ENCODE measurements at regions not wholly inside any gene's neighbourhood (a gene's known extent, or its start where the extent isn't known, plus 50 kb on each side); places are given as distances from the start of the nearest gene placed in this dataset.
"Not testable (repeated sequence)": the region's sequence is repeated elsewhere in the genome, so short reads cannot be mapped to it uniquely, and the experiment has no call there.

DNA sequence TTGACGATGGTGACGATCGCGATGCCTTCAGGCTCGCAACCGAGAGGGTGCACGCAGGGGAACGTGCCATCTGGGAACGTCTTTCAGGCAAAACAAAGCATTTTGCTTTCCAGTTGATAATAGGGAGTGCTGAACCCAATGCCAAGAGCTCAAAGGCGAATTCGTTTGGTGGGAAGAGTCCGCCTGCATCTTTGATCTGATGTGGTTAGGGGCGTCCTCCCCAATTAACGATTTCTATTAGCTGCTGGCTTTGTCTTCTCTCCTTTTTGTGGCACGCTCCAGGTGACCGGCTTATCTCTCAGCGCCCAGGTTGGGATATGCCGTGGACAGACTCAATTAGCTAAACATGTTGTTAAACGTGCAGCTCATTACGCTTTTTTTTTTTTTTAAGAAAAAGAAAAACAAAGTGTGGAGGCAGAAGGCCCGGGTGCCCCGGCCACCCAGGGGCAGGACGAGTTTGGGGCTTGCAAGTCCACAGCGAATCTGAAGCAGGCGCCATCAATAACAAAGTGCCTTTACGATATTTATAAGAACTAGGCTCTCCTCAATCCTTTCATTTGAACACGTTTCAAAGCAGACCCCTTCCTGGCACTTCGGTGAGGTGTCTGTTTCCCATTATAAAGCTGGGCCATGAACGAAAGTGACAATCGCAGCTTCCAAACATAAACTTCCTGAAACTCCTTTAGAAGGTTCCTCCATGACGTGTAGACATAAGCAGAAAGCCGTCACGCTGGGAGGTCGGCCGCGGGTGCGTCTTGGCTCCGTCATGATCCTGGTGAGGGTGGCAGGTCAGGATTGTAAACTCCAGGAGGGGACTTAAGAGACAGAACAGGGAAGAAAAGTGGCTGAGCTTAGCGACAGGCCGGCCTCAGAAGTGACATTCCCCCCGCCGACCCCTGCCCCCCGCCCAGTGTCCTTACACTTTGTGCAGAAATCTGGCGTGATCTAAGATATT, 155.3 kb downstream of the LAT start:
- not testable (repeated sequence) for FAIRE-seq

DNA sequence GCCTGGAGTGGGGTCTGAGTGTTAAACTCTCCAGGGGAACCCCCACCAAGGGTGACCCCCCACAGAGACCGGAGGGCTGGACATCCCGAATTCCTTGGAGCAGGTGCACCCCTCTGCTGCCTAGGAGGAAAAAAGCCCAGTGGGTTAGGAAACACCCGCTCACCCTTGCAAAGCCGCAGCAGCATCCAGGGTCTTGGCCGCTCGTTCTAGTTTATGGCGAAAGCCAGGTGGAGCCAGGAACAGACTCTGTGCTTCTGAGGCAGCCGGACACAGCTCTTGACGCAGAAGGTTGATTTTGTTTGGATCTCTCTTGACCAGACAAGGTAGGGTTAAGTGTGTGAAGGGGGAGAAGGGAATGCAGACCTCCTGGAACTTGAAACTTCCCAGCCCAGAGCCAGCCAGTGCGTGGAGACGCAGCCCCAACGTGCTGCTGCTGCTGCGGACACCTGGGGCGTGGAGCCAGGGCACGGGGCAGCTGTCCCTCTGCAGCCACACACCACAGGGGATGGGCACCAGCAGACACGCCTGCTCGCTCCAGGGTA, 154.5 kb downstream of the LAT start:
- no peak for FAIRE-seq

DNA sequence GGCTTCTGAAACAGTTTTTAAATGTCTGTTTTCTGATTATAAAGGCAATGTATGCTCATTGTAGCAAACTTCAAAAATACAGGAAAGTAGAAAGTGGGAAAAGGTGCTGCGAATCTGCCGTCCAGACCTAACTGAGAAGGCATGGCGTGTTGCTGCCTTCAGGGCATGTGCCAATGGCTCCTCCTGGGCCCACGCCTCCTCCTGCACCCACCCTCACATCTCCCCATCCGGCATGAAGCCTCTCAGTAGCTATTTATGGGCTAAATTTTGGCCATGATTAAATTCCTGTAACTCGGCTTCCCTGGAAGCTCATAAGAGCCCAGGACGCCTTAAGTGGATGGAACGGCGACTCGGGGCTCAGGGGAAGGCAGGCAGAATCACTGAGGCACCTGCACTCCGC, 153.8 kb downstream of the LAT start:
- not testable (repeated sequence) for FAIRE-seq

DNA sequence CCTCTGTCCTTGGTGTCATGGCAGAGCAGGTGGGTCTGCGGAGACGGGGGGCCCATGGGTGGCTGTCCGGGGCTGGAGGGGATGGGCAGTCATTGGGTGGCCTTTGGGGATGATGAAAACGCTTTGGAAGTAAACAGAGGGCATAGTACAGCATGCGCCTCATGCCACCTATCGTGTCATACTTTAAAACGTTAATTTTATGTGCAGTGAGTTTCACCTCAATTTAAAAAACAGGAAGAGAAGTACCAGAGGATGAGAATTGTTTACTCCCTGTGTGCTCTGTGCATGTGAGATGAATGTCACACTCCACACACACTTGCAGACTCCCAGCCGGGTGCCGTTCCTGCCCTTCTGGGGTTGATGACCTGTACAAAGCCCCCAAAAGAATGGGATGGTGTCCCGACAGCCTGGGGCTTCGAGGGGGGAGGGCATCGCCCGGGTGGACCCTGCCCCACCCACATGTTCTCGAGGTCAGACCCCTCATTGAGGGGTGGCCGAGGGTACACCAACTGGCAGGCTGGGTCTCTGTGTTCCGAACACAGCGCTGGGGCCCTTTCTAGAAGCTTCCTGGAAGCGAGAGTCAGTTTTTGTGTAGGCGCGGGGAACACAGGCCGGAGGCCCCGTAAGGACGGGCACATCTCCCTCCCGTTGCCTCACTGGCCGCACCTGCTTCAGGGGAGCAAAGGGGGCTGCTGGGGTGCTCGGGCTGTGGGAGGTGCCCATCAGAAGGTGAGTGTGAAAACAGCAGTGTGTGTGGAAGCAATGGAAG, 153.2 kb downstream of the LAT start:
- not testable (repeated sequence) for FAIRE-seq

DNA sequence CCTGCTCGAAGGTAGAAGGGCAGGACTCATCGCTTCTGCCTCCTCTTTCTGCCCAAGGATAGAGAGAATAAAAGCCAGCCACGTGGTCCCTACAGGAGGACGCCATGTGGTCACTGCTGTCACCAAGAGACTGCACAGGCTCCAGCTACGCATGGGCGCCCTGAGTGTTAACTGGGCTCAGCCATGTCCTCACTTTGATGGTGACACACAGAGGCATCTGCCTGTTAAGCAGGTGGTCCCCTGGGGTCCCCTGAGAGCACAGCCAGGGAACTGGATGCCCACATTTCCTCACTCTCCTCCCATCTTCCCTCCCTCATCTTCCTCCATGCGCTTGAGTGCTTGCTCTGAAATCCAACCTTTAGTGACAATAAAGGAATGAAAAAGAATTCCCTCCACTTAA, 152.6 kb downstream of the LAT start:
- not testable (repeated sequence) for FAIRE-seq

DNA sequence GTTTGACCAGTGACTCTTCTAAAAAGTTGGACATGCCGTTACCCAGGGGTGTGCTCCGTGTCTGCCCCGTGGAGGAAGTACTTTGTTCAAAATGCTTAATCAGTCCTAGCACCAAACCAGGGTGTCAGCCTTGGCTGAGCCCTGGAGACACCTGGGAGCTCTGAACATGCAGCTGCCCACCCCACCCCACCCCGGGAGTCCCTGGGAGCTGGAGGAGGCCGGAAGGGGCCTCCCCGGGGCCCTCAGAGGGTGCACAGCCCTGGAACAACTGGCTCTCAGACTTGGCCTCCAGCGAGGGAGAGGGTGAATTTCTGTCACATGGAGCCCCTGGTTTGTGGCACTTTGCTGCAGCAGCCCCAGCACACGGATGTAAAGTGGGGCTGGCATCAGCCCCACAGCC, 152.1 kb downstream of the LAT start:
- not testable (repeated sequence) for FAIRE-seq

DNA sequence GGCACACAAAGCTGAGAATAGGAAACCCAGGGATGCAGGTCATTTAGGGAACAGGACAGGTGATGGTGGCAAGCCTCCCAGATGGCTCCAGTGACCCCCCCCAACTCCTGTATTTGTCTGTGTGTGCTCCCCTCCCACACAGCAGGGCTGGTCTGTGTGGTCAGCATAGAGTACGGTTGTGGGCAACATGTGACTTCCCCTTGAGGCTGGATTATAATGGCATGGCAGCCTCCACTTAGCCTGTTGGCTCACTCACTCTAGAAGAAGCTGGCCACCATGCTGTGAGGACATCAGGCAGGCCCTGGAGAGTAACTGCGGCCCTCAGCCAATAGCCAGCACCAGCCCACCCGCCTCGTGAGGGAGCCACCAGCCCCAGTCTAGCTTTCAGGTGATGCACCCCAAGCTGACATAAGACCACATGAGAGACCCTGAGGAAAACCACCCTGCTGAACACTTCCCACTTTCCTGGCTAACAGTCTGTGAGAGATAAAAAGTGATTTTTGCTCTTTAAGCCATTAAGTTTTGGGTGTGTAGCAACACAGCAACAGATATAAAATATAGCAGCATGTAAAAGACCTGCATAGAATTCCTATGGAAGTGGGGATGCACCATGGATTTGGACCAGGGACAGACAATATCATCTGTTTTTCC, 151.3 kb downstream of the LAT start:
- not testable (repeated sequence) for FAIRE-seq

DNA sequence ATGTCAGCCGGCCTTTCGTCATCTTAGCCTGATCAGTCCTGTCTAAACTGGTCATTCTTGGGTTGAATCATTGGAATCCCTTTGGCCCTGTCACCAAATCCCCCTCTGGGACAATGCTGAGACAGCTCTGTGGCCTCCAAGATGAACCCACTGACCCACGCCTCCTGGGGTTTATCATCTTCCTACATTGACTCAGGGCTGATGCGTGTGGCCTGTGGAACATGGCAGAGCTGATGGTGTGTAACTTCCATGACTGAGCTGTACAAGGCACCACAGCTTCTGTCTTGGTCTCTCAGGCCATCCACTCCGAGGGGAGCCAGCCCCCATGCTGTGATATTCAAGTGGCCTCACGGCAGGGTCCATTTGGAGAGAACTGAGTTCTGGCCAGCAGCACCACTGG, 150.2 kb downstream of the LAT start:
- not testable (repeated sequence) for FAIRE-seq

DNA sequence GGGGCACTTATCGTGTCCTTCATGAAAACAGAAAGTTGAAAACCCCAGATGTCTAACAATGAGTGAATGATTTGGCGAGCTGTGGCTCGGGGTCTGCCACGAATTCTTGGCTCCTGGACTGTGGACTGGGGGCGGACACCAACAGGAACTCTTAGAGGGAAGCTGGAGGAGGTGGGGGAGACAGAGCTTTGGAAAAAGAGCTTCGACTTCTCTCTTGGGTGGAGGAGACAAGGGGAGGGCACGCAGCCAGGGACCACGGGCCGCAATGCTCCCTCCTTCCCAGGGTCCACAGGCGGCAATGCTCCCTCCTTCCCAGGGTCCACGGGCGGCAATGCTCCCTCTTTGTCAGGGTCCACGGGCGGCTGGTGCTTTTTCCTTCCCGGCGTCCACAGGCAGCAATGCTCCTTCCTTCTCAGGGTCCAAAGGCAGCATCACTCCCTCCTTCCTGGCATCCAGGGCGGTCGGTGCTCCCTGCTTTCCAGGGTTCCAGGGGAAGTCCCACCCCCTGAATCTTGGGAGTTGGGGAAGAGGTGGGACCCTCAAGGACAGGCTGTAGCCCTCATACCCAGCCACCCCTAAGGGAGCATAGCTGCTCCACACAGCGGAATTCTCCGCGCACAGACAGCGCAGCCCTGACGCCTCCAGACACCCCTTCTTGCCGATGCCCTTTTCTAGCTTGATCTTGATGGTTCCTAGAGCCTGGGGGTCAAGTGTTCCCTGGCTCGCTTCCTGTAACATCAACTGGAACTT, 149.0 kb downstream of the LAT start:
- not testable (repeated sequence) for FAIRE-seq

DNA sequence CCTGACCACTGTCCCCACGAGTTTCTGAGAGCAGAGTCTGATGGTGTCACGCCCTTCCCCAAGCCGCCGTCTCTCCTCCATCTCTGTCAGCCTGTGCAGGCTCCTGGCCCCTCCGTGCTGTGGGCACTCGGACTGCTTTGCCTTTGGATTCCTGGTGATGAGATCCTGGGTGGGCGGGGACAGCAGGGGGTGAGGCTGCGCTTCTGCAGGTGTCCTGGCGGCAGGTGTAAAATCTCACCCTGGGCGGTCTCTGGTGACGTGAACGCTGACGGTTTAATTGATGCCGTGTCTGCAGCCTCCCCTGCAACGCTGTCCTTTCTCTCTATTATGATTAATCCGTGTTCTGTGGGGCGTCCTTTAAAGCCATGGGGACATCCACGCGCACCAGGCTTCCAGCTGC, 148.0 kb downstream of the LAT start:
- not testable (repeated sequence) for FAIRE-seq

DNA sequence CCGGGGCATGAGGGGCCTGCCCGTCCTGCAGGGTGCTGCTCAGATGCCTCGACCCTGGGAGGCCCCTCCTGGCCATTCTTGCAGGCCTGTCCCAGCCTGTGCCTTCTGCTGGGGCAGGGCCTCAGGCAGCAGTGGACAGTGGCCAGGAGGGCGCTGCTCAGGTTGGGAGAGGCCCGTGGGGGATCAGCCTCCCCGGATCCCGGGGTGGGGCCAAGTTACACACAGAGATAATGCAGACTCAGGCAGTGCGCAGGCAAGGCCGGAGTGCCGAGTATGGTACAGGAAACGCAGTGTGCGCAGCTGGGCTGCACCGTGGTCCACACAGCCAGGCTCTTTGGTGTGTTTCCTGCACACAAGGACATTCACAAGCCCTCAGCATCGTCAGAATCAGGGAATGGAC, 147.6 kb downstream of the LAT start:
- FAIRE-seq, result not testable (repeated sequence)

DNA sequence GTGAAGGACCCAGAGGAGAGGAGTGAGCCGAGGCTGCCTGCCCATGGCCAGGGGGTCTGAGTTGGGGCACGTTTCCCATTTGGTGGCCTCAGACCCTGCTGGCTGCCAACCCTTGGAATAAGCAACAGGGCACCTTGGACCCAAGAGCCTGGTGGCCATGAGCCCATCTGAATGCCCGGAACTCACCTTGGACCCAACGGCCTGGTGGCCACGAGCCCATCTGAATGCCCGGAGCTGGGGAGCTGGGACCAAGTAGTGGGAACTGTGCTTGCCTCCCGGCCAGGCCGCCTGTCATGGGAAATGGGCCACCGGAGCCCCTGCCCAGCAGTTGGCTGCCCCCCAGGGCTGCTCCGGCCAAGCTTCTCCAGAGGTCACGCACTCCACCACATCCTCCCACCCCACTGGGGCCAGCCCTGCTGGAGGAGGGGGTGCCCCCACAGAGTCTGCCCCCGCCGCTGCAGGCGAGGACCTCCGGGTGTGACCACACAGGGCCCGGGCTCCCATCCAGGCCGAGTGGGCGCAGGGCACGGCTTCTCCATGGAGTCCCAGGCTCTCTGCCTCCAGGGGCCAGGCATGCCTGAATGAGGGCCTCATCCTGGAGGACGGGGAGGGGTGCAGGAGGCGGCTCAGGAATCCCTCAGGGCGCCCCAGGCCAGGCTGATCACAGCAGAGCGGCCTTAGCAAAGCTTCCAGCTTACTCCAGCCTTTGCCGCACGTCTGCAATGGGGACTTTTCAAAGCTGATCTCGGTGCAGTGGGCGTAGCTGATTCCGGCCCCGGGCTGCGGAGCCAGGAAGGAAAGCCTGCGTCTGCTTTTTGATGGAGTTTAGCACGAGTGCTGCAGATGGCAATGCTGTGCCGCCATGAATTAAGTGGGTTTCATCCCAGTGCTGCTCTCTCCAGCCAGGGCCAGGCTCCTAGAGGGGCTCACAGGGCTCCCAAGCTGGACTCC, 146.3 kb downstream of the LAT start:
- not testable (repeated sequence) for FAIRE-seq

DNA sequence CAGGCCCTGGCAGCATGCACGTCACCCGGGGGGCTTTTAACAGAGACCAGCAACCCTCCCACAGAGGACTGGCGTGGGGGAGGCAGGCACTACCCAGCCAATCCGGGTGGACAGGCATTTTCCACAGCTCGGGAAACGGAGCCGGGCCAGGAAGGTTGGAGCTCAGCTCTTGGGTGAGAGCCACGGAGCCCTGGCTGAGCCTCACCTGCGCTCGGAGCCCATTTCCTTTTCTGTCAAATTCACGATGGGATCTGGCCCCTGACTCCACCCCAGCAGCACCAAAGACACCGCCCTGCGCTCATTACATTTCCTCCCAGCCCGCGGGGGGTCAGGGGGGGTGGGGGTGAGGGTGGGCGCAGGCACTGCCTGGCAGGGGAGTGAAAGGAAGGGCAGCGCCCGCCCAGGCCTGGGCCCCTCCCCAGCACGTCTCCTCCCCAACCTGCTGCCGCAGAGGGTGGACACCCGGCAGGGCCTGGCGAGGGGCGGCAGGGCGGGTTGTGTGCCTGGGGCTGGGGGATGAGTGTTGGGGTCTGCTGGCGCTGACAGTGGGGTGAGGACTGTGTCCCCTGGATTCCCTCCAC, 145.4 kb downstream of the LAT start:
- FAIRE-seq, result not testable (repeated sequence)

DNA sequence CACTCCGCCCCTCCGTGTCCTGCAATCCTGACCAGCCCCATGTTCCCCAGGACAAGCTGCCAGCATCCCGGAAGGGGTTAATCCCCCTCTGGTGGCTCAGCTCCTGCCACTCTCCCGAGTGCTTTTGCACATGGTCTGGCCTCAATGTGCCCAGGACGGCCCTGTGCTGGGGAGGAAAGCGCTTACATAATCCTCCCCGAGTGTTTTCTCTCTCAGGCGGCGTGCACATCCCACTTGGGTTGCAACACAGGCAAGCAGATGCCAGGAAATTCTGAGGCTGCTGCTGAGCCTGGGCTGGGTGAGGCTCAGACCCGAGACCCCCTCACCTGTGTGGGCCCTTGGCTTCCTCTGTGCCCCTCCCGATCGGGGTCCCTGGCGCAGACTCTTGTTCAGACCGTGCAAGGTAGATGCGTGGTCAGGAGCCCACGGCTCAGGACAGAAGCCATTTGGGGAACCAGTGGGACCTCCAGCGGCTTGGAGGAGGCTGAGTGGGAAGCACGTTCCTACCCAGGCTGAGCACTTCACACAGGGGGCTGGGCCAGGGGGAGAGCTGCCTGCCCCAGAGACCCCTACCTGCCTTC, 144.7 kb downstream of the LAT start:
- not testable (repeated sequence) for FAIRE-seq

DNA sequence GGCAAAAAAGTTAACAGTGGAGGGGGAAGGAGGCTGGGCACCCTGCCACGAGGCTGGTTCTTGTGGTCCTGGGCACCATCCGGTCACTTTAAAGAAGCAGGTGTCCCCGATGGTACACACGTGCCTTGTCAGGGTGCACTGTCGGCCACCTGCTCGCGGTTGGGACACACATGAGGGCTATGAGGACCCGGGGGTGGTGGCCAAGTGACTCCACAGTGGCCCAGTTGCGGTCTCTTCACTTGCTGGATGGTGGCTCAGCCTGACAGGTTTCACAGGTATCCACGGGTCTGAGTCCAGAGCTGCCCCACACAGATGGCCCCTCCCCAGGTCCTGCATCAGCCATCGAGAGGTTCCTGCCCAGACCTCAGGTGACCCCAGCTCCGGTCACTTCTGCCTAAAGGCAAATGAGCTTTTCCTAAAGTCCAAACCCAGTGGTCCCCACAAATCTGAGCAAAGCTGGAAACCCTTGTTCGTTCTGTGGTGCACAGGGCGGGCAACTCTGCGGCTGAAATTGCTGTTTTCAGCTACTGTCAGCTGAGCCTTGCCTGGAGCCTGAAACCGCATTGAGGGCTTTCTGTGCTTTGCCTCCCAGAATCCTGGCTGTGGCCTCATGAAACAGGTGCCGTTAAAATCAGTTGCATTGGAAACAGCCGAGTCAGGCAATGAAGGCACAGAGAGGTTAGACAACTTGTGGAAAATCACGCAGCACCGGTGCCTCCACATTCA, 144.0 kb downstream of the LAT start:
- FAIRE-seq, result not testable (repeated sequence)

DNA sequence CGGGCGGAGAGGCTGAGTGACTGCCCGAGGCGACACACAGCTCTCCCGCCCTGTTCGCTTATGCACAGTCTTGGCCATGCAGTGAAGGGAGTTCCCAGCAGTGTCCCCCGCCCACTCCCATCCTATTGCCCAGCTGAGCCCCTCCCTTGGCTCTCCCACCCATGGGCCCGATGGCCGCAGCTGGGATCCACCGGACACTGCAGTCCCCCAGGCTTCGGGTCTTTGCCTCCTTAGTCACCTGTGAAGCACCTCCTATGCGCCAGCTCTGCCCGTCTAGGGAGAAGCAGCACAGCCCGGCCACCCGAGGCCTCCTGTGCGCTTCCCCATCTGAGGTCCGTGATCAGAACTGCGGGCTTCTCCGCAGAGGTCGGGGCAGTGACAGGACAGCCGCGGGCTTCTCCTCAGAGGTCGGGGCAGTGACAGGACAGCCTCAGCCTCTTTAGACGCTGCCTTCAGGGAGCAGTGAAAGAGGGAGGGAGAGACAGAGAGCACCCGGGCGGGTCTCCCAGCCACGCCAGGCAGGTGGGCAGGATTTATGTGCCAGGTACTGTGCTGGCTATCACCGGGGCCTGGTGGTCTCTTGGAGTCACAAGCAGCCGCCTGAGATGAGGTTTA, 143.1 kb downstream of the LAT start:
- FAIRE-seq, result not testable (repeated sequence)

DNA sequence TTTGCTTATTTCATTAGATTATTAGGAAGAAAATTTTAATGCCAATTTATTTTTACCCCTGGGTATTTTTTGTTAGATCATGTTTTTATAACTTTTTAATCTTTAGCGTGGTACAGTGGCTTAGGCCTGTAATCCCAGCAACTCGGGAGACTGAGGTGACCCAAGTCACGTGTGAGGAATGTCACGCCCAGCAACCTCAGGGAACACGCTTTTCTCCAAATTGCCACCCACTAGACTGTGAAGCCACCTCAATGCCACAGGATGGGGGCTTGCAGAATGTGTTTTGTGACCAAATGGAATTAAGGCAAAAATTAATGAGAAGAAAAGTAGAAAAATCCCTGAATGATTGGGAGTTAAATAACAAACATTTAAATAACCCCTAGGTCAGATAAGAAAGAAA, 141.8 kb downstream of the LAT start:
- FAIRE-seq, result no peak

DNA sequence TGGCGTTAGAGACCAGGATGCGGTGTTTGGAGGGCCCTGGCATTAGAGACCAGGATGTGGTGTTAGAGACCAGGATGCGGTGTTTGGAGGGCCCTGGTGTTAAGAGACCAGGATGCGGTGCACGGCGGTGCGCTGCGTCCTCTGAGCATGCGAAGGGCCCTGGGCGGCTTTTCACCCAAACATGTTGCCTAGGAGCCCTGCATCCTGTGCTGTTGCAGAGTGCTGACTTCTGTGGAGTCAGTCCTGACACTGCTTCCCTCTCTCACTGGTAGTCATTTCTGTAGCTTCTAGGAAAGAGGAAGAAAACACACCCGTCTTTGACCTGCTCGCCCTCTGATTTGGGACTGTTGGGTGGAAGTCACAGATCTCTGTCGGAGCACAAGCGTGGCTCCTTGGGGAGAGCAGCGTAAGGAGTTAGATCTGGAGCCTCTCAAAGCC, 141.2 kb downstream of the LAT start:
- FAIRE-seq, result no peak

DNA sequence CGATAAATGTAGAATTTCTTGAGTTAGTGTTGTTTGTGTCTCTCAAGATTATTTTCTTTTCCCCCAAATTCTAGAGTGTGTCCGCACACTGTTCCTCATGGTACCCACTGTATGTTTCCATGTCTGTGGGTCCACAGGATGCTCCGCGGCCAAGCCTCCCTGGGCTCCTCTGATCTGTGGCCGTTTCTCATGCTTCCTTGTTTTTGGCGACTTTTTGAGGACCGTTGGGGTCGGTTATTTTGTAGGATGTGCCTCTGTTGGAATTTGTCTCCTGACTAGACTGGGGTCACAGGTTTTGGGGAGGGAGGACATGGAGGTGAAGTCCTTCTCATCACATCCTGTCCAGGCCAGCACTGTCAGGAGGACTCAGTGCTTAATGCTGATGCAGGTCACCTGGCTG, 140.0 kb downstream of the LAT start:
- FAIRE-seq, result no peak

Data from colon (tissue), 2 donors.